Vagina (tissue), 2 donors: ENCODE measurements at regions not wholly inside any gene's neighbourhood (a gene's known extent, or its start where the extent isn't known, plus 50 kb on each side); places are given as distances from the start of the nearest gene placed in this dataset.

Source experiments
- POLR2A ChIP-seq, 2 donors: fragments of 450-650 bp; IDR thresholded peaks; one replicate each; pipeline ENCODE4 v1.6.1; 2017; ENCODE audit warnings: antibody characterized with exemption in 2 of 2, mild to moderate bottlenecking in 2 of 2, moderate library complexity in 2 of 2
- POLR2AphosphoS5 ChIP-seq, 2 donors: sonication (generic); formaldehyde crosslinking; IDR thresholded peaks; one replicate each; pipeline ENCODE4 v1.9.0; 2017; ENCODE audit warnings: antibody characterized with exemption in 2 of 2, mild to moderate bottlenecking in 2 of 2, low read depth in 1 of 2; ENCODE audit not compliant: insufficient read depth in 1 of 2
- TF ChIP-seq, protein P1 (sequence below), 3 experiments: fragments of 450-650 bp in 2 of 3; fragments of 200-600 bp in 1 of 3; sonication (generic) in 1 of 3; IDR thresholded peaks; one replicate each; pipeline ENCODE4 v1.5.1; 2017 to 2019; ENCODE audit warnings: antibody characterized with exemption in 3 of 3, mild to moderate bottlenecking in 2 of 3, moderate library complexity in 2 of 3

DNA sequence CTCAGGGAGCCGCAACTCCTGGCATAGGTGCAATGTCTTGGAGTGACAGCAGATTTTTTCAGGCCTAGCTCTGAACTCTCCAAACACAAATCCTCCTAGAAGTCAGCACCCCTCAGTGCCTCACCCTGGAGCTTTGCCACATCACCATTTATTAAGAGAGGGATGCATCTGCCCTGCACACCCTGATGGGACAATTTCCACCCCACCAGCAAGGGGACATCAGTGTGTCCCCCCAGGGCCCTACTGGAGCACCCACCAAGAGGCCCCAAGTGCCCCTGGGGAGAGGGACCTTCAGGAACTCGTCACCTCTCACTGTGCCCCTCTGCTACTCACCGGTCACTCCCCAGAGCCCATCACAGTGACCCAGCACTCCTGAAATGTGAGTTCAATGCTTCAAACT lies 144.7 kb downstream of the NDUFA10 start:
- TF ChIP-seq, protein P1, sequence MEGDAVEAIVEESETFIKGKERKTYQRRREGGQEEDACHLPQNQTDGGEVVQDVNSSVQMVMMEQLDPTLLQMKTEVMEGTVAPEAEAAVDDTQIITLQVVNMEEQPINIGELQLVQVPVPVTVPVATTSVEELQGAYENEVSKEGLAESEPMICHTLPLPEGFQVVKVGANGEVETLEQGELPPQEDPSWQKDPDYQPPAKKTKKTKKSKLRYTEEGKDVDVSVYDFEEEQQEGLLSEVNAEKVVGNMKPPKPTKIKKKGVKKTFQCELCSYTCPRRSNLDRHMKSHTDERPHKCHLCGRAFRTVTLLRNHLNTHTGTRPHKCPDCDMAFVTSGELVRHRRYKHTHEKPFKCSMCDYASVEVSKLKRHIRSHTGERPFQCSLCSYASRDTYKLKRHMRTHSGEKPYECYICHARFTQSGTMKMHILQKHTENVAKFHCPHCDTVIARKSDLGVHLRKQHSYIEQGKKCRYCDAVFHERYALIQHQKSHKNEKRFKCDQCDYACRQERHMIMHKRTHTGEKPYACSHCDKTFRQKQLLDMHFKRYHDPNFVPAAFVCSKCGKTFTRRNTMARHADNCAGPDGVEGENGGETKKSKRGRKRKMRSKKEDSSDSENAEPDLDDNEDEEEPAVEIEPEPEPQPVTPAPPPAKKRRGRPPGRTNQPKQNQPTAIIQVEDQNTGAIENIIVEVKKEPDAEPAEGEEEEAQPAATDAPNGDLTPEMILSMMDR (IDR thresholded peaks at IDR 0.05) = no peak
- no peak for TF ChIP-seq POLR2A (IDR thresholded peaks at IDR 0.05)
- TF ChIP-seq POLR2AphosphoS5 (IDR thresholded peaks at IDR 0.05; ENCODE audit: insufficient read depth in 1 of 2, low read depth in 1 of 2) = no peak
